H1 (cell line): ENCODE measurements at regions not wholly inside any gene's neighbourhood (a gene's known extent, or its start where the extent isn't known, plus 50 kb on each side); places are given as distances from the start of the nearest gene placed in this dataset.

ENCODE experiments used
- SIX5 ChIP-seq: IDR thresholded peaks from 2 replicates; pipeline ENCODE4 v1.6.1; 2011; ENCODE audit warnings: mild to moderate bottlenecking, low read depth, low read length
- SRF ChIP-seq: IDR thresholded peaks from 2 replicates; pipeline ENCODE4 v1.6.1; 2011; ENCODE audit warnings: mild to moderate bottlenecking, low read depth, low read length, moderate library complexity
- TAF7 ChIP-seq: optimal IDR thresholded peaks from 2 replicates; pipeline ENCODE3; 2011; ENCODE audit warnings: low read depth, mild to moderate bottlenecking, inconsistent platforms, low read length, moderate library complexity, borderline replicate concordance
- TF ChIP-seq, protein P1 (sequence below): IDR thresholded peaks from 2 replicates; pipeline ENCODE4 v1.6.1; 2012; ENCODE audit warnings: inconsistent platforms

DNA sequence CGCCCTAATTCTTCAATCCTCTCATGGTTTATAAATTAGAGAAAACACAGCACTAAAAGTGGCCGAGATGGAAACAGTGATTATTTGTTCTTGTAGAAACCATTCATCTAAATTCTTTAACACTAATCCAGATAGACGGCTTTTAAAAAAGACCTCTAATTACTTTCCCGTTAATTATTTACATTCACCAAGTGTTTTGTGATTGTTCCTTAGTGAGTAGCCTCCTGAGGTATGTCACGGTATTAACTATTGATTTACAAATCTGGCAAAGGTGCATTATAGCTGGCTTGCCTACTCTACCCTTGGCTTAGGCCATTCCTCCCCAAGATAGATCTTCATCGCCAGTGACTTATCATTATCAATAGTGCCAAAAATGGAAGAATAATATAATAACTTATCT, 436.4 kb upstream of the ST6GAL2 start (continued):
- TF ChIP-seq TAF7: no peak
- TF ChIP-seq, protein P1, sequence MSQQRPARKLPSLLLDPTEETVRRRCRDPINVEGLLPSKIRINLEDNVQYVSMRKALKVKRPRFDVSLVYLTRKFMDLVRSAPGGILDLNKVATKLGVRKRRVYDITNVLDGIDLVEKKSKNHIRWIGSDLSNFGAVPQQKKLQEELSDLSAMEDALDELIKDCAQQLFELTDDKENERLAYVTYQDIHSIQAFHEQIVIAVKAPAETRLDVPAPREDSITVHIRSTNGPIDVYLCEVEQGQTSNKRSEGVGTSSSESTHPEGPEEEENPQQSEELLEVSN: no peak
- TF ChIP-seq SIX5: no peak
- no peak for TF ChIP-seq SRF
